Endothelial cell of hepatic sinusoid (primary cell): ENCODE measurements at regions not wholly inside any gene's neighbourhood (a gene's known extent, or its start where the extent isn't known, plus 50 kb on each side); places are given as distances from the start of the nearest gene placed in this dataset.
"Not testable (repeated sequence)": the region's sequence is repeated elsewhere in the genome, so short reads cannot be mapped to it uniquely, and the experiment has no call there.

Experiments
- in situ Hi-C: cut with HindIII; loops from 2 replicates; pipeline ENCODE4 v1.10.0; 2017; ENCODE audit warnings: low sequenced_read_pairs

- in situ Hi-C loops = no loop called here
Measured at GRCh38 chr5:82661933-82662332, 383.8 kb upstream of the RPS23 start.

DNA sequence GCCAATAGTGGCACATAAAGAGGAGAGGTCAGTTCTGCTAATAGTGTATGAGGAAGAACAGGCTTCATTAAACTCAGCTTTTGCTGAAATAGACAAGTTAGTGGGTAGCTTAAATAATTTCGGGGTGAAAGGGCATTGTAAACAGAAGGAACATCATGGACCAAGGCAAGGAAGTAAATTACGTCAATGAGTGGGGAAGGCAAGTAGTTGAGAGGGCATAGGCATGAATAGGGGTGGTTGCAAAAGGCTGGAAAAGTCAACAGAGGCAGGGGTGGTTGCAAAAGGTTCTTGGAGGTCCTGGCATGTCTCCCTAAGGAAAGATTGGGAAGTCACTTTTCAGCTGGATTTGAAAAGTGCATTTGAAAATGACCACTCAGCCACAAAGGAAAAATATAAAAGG is 383.3 kb upstream of the RPS23 start:
- in situ Hi-C loops = no loop called here

- in situ Hi-C loops = no loop called here
Measured at GRCh38 chr5:82659115-82659514, 381.0 kb upstream of the RPS23 start.

- in situ Hi-C loops = no loop called here
Measured at GRCh38 chr5:82657033-82657699, 379.0 kb upstream of the RPS23 start.

GRCh38 chr5:82656341-82656761 is 378.2 kb upstream of the RPS23 start:
- in situ Hi-C loops = no loop called here

DNA sequence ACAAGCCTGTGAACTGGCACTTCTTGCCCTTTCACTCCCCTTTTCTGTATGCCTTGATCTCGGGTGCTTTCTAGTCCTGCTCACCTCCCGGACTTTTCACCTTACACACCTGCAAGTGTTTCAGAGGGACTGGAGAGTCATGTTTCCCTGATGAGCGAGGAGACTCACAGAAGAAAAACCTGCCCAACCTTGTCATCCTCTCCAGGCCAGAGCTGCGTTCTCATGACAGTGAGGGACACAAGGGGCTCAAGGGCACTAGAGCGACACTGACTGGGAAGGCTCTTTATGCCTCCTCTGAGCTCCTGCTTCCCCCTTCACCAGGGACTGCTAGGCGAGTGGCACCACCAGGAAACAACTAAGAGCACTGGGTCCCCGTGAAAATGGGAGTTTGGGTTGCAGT is 376.9 kb upstream of the RPS23 start:
- in situ Hi-C loops = no loop called here

DNA sequence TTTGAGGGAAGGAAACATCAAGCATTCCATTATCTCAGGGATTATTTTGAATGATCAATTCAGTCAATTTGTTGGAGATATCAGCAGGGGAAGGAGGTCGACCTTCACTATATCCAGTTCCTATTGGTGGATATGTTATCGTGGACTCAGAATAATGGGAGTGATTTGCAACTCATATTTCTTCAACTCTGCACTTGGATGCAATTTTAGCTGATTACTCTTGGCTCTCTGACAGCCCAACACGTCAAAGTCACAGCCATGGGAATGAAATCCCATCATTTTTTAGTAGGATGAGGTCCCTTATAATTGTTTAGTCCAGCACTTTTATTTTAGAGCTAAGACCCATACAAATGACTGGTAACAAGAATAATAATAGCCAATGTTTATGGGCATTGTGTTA is 371.8 kb upstream of the RPS23 start:
- in situ Hi-C loops = no loop called here

DNA sequence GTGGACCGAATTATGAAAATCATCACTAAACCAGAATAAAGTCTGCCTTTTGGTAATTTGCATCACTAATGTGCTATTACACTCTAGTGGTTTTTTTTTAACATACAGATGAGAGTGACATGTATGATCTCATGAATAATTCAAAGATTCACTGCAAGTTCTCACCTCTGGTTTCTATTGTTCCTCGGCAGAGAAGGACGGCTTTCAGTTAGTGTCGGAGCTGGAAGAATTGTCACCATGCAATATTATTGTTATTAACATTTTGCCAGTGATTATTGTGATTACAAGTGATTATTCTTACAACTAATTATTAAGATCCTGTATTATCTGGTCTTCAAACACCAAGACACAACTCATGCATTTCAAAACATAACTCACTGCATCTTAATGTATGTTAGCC is 366.6 kb upstream of the RPS23 start:
- in situ Hi-C loops = no loop called here

GRCh38 chr5:82644229-82644628 is 366.1 kb upstream of the RPS23 start:
- in situ Hi-C loops = no loop called here

GRCh38 chr5:82642313-82642712 is 364.2 kb upstream of the RPS23 start:
- in situ Hi-C loops = no loop called here

DNA sequence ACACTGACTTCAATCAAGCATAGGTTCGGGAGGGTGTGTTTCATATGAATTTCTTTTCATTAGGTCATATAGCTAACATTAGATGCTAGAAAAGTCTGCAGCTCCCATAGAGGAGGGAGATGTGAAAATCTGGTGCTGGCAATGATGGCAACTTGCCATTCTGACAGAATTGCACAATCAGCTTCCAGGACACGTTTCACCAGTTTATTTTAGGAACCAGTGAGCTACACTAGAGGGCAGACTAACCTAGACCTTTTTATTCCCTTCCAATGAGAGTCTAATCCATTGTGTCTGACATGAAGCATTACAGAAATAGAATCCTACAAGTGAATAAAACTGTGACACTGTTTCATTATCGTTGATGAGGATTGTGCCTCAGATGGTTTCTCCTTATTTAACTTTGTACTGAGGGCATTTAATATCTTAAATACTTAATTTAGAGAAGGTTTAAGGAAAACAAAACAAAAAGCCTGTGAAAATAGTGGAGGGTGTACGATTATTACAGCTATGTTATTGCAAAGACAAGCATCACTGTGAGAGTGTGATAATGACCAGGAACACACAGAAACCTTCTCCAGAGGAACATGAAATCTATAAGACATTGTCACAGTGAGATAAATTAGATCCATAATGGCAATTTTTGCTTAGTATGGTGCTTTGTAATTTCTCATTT is 363.3 kb upstream of the RPS23 start:
- in situ Hi-C loops = no loop called here

GRCh38 chr5:82640916-82641315 is 362.8 kb upstream of the RPS23 start:
- in situ Hi-C loops = no loop called here

GRCh38 chr5:82639393-82640144 is 361.4 kb upstream of the RPS23 start:
- in situ Hi-C loops = no loop called here

GRCh38 chr5:82636591-82636990 is 358.4 kb upstream of the RPS23 start:
- in situ Hi-C loops = no loop called here

- in situ Hi-C loops = no loop called here
Measured at GRCh38 chr5:82635561-82636288, 357.6 kb upstream of the RPS23 start.

- in situ Hi-C loops = no loop called here
Measured at GRCh38 chr5:82628364-82628910, 350.3 kb upstream of the RPS23 start.

DNA sequence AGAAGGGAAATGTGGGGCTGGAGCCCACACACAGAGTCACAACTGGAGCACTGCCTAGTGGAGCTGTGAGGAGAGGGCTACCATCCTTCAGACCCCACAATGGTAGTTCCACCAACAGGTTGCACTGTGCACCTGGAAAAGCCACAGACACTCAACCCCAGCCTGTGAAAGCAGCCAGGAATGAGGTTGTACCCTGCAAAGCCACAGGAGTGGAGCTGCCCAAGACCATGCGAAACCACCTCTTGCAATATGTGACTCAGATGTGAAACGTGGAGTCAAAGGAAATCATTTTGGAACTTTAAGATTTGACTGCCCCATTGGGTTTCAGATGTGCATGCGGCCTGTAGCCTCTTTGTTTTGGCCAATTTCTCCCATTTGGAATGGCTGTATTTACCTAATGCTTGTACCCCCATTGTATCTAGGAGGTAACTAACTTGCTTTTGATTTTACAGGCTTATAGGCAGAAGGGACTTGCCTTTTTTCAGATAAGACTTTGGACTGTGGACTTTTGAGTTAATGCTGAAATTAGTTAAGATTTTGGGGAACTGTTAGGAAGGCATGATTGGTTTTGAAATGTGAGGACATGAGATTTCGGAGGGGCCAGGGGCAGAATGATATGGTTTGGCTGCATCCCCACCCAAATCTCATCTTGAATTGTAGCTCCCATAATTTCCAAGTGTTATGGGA is 348.9 kb upstream of the RPS23 start:
- in situ Hi-C loops = not testable (repeated sequence)

DNA sequence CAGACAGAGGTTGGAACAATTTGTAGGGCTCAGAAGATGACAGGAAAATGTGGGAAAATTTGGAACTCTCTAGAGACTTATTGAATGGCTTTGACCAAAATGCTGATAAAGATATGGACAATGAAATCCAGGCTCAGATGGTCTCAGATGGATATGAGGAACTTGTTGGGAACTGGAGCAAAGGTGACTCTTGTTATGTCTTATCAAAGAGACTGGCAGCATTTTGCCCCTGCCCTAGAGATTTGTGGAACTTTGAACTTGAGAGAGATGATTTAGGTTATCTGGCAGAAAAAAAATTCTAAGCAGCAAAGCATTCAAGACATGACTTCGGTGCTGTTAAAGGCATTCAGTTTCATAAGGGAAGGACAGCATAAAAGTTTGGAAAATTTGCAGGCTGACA is 347.9 kb upstream of the RPS23 start:
- in situ Hi-C loops = not testable (repeated sequence)

DNA sequence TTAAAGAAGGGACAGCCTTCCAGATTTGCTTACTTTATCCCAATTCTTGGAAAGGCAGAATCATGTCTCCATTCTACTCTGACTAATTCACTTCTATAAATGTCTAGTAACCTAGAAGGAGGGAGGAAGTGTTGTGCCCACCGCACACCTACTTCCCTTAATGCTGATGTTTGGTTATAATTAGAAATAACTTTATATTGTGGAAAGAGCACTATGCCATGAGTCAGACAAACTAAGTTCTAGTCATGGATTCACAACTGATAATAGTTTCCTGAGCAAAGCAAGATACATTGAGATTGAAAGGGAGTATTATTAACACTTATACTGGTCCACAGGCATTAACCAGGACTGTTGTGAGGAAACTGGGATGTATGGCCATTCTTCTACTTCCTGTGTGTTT is 345.9 kb upstream of the RPS23 start:
- in situ Hi-C loops = no loop called here

GRCh38 chr5:82622711-82623514 is 344.8 kb upstream of the RPS23 start:
- in situ Hi-C loops = no loop called here
